ENCODE measurements at regions not wholly inside any gene's neighbourhood (a gene's known extent, or its start where the extent isn't known, plus 50 kb on each side); places are given as distances from the start of the nearest gene placed in this dataset.

DNA sequence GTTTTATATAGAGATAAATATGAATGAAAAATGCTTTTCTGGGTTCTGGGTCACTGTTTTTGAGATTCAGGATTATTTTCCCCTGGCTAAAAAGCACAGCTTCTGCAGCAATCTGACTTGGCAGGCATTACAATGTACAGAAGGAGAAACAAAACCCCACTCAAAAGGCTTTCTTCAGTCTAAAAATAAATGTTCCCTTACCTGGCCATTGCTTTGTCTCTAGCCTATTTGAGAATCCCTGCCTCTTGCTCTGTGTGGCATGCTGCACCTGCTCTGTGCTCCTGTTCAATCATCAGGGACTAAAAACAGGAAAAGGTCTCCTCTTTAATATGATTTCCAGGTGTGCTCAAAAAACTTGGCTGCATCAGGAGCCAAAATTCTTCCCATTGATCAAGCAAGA is 187.4 kb upstream of the STAC start:
- no peak for DNase-seq (ENCODE audit: low spot score)

DNA sequence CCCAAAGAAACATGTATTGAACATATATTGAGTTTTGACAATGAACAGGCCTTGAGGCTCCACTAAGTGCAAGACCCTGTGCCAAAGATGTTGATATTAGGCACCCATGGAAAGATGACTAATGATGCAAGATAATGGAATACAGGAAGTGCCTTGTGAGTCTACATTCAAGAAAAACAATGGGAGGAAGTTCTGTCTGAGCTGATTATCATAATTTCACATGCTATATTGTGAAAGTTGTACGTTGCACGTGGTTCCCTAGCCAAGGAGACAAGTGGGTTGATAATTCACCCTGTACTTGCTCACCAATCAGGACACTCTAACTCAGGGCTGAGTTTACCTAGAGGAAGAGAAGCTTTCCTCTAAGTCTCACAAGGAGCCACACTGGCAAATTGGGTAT is 186.9 kb upstream of the STAC start:
- DNase-seq (ENCODE audit: low spot score): no peak

DNA sequence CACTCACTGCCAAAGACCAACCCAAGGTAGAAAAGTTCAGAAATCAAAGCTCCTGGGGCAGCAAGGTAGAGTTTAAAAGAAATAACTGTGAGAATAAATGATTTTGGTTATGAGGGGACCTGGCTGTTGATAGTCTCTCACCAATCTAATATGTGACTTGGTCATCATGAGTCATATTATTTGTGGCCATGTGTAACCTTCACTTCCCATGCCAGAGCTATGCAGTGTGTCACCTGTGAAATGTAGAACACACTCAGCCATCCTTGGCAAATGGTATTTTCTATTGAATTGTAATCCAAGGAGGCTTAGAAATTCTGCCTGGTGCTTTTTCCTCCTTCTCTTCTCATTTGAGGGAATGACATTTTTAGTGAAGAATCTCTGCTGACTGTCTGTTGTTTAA is 184.2 kb upstream of the STAC start:
- DNase-seq (ENCODE audit: low spot score): no peak

DNA sequence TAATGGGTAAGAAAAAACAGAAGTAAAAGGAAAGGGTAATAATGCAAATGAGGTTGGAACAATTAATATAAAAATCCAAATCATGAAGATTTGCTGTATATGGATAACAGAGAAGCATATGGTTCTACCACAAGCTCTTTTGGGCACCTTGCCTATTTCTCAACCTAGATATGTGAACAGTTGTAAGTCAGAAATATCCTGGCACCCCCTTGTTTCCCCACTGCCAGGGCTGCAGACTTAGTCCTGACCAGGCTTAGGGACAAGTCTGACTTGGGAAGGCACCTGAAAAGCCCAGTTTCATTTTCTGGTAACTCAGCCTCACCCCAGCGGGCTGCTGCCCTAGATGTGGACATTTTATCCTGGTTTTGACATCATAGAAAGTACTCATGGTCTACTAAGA is 183.2 kb upstream of the STAC start:
- DNase-seq (ENCODE audit: low spot score): no peak

GRCh38 chr3:36201546-36201945 is 178.8 kb upstream of the STAC start:
- no peak for DNase-seq (ENCODE audit: low spot score)

DNA sequence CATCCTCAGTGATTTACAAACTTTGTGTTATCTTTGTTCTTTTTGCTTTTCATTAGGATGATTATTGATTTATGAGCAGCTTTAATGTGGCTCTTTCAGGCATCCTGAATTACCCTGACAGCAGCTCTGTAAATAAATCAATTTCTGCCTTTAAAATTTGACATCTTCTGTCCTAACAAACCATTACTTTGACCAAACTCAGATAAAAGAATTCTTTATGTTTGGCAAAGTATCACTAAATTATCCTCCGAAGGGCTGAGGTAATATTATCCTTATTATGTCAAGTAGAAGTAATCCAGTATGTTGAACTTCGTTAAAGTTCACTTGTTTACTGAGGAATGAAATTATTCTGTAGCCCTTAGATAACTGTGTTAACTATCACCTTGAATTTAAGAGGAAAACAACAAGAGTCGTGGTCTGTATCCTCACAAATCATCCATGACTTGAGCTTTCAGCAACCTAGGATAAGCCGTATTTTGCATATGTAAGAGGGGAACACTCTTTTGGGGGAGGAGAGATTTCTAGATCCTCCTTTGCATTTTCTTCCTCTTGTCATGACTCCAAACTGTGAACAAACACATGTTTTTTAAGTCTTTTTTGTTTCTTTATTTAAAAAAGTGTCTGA is 173.2 kb upstream of the STAC start:
- DNase-seq (ENCODE audit: low spot score): no peak

- no peak for DNase-seq (ENCODE audit: low spot score)
Observed at GRCh38 chr3:36210840-36211651, 169.3 kb upstream of the STAC start.

DNA sequence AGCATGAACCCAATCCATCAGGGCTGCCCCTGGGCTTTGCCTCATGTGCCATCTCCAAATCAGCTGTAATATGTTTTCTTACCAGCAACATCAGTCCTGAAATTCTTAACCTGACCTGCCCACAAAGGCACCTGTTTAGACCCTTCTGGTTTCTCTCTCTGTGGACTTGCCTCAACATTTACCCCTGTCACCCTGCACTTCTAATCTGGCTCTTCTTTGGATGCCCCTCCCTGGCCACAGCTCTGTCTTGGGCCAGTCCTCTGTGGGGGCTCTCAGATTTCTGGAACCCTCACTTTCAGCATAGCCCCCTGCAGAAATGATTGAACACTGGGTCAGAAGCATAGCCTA is 168.7 kb upstream of the STAC start:
- no peak for DNase-seq (ENCODE audit: low spot score)

DNA sequence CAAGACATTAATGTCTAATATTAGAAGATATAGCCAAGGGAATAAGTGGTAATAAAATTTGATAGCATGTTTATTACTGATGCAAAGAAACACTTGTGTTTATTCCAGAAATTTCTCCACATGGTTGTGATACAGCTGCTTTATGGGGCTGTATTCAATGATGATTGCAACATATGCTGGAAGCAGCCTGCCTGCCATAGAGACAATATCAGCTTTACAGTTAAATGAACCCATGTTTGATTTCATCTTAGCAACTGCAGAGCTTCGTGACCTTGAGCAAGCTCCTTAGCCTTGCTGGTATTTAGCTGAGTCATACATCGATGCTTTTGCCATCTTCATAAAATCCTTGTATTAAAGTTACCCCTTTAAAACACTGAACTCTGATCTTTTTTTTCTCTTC is 168.1 kb upstream of the STAC start:
- peak; percentile 48 for DNase-seq (ENCODE audit: low spot score)

GRCh38 chr3:36214460-36214859 is 165.8 kb upstream of the STAC start:
- DNase-seq (ENCODE audit: low spot score): no peak

DNA sequence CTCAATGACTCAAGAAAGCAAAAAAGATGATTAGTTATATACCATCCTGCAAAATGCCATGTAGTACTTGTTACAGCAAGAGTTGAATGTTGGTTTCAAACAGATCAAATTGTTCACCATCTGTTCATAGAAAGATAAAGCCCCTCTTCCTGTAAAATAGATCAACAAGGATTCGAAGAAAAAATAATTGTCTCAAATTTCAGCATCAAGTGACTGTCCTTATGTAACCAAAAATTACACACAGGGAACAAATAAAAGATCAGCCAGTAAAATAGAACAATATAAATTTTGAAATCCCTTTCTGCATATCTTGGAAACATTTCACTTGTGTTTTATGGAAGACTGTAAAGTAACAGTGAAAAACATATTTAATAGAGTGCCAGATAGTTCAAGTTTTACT is 165.1 kb upstream of the STAC start:
- no peak for DNase-seq (ENCODE audit: low spot score)

- peak; percentile 50 for DNase-seq (ENCODE audit: low spot score)
Observed at GRCh38 chr3:36219398-36219797, 160.9 kb upstream of the STAC start.

GRCh38 chr3:36220173-36220572 is 160.1 kb upstream of the STAC start:
- DNase-seq (ENCODE audit: low spot score): no peak

DNA sequence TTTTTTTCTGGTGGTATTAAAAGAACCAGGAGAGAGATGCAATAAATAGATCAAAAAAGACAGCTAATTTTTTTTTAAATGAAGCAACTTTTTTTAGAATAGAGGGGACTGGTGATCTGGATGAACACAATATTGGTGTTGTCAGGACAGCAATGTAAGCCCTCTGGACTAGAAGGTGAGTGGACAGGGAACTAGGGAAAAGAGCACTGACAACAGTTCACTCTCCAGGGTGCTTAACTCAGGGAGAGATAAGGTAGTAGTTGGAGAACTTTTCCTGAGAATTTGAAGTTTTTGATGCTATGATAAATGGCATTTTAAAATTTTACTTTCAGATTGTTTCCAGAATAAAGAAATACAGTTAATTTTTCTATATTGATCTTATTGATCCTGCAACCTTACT is 158.3 kb upstream of the STAC start:
- no peak for DNase-seq (ENCODE audit: low spot score)

DNA sequence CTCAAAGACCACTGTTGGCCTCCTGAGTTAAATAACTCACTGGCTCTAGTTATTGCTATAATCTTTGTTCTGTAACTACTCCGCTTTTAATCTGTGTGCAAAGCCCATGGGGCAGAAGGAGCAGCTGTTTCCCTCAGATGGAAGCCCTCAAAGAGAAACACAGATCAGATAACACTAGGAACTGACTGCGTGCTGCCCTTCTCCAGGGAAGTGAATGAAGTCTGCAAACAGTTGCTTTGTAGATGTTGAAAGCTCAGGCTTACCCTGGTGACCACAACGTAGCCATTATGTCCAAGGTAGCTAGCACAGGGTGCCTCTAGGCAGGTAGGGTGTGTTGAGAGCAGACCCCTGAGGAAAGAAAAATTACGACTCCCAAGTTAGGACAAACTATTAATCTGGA is 152.3 kb upstream of the STAC start:
- DNase-seq (ENCODE audit: low spot score): no peak

DNA sequence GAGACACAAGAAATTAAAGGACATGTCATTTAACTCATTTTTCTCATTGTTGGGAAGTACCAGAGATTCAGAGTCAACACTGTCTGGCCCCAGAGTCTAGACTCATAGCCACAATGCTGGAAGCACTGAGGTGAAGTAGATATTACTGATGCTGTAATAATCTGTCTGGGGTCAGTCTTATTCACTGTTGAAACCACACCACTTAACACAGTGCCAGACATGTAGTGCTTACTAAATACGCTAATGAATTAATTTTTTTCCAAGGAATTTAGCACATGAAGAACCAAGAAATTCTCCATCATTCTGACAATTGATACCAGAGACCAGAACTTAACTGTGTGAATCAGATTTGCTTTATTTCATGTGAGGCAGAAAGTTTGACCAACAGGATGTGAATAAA is 150.8 kb upstream of the STAC start:
- DNase-seq (ENCODE audit: low spot score): no peak

DNA sequence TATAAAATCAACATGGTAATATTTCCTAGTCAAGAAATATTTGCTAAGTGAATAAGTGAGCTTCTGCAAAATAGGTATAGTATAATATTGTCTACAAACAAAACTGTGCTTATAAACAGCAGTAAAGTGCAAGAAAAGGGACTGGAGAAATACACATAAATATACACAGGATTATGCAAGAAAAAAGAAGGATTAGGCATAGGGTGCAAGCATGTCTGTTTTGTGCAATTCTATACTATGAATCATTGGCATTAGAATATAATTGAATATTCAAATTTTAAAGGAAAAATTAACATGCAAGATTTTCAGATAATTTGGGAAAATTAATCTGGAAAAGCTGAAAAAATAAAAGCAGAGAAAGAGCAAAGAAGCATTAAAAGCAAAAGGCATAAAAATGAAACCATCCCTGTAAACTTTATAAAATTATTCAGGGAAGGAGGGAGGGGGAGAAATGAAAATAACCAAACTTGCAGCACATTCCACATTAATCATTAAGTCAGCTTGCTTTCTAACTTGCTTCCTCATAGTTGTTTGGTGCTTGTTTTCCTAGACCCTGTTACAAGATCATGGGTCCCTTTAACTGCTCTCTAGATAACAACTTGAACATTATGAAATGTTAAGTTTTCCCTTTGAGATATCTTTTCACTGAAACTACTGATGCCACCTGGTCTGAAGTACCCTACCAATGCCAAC is 147.4 kb upstream of the STAC start:
- no peak for DNase-seq (ENCODE audit: low spot score)

- peak; percentile 77 for DNase-seq (ENCODE audit: low spot score)
Observed at GRCh38 chr3:36244728-36245127, 135.6 kb upstream of the STAC start.

DNA sequence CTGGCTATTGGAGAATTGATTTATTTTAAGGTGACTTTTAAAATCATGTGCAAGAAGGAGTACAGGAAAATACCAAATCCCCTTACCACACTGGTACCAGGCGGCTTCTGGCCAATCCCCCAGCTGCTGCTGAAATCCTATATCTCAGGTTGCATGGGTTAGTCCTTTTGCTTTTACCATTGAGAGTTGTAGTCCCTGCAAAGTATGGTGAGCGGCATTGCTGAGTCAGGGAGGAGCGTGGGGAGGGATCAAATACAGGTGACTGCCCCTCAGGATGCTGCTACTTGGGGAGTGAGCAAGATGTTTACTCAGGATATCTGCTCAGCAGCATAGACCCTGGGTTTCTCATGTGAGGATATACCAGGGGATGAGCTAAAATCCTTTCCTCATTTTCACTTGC is 131.9 kb upstream of the STAC start:
- no peak for DNase-seq (ENCODE audit: low spot score)

GRCh38 chr3:36250191-36250590 is 130.1 kb upstream of the STAC start:
- DNase-seq (ENCODE audit: low spot score): no peak

DNA sequence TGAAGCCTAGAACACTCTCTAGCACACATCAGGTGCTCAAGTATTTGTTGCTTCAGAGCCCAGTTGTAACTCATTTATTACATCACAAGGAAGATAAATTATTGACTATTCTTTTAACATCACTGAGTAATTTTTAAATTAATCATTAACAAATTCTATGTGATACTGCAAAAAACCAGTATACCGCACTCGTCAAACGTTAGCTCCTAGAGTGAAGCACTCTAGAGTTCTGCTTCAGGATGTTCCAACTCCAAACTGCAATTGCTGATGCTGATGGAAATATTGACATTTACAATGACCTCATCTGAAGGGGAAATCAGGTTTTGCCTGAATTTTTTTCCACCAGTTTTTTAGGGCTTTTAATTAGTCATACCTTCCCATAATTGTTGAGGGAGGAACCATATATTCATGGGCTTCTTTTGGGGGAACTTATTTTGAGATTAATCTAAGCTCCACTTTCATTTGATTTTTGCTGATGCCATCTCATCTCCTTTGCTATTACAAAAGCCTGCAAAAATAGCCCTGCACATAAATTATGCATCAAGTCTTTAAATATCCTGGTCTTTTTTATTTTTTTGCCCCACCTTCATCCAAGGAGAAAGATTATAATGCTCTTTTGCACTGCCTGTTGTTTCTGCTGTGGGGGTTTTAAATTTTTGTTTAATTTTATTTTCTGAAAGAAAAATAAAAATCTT is 123.0 kb upstream of the STAC start:
- DNase-seq (ENCODE audit: low spot score): no peak

DNA sequence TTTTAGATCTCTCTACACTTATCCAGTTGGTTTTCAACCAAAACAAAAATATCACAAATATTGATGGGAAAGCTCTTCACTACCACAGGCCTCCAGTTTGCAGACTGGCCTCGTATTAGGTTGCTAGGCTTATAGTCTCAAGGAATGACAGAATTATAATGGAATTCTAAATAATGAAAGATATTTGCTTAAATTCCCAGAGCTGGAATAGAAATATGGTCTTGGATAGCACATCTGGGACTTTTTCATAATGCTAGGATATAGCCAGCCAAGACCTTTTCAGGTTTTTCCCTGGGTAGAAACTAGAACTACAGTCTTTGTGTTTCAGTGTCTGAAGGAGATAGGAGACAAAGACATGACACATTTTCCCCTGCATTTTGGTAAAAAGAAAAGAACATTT is 121.9 kb upstream of the STAC start:
- peak; percentile 3 for DNase-seq (ENCODE audit: low spot score)

GRCh38 chr3:36259580-36259979 is 120.7 kb upstream of the STAC start:
- no peak for DNase-seq (ENCODE audit: low spot score)
